AG04450 (cell line): ENCODE measurements at regions not wholly inside any gene's neighbourhood (a gene's known extent, or its start where the extent isn't known, plus 50 kb on each side); places are given as distances from the start of the nearest gene placed in this dataset.

ENCODE experiments used
- CTCF ChIA-PET: fragments of 300-600, 350-600 bp; formaldehyde crosslinking; extraction: SDS; loops from one replicate; lab custom pipeline; 2022; ENCODE audit warnings: antibody characterized with exemption, inconsistent platforms; lab: Charles Lee
- POLR2A ChIA-PET: fragments of 350-600 bp; formaldehyde crosslinking; extraction: SDS; loops from one replicate; lab custom pipeline; 2021; ENCODE audit warnings: antibody characterized with exemption, inconsistent platforms; lab: Yijun Ruan, JAX
- DNase-seq: peaks from one replicate; pipeline ENCODE4 v3.0.0-alpha.2; 2011; ENCODE audit warnings: low read depth, low spot score
- H3K27ac ChIP-seq: one replicate; pipeline ENCODE4 v1.5.1; 2012; ENCODE audit warnings: low read depth, low read length, control low read depth
- H3K27me3 ChIP-seq: one replicate; pipeline ENCODE4 v1.6.0; 2012; ENCODE audit warnings: low read length; ENCODE audit not compliant: control insufficient read depth, insufficient read depth
- H3K4me3 ChIP-seq: 2 replicates; pipeline ENCODE4 v1.5.1; 2011; ENCODE audit warnings: mild to moderate bottlenecking, low read depth, low read length, control low read depth
- H3K9me3 ChIP-seq: 2 replicates; pipeline ENCODE4 v1.5.1; 2012; ENCODE audit warnings: low read length; ENCODE audit not compliant: control insufficient read depth, insufficient read depth
- TF ChIP-seq, protein P1 (sequence below): IDR thresholded peaks from 2 replicates; pipeline ENCODE4 v1.5.1; 2011; ENCODE audit warnings: low read depth, low read length, control low read depth, inconsistent platforms

DNA sequence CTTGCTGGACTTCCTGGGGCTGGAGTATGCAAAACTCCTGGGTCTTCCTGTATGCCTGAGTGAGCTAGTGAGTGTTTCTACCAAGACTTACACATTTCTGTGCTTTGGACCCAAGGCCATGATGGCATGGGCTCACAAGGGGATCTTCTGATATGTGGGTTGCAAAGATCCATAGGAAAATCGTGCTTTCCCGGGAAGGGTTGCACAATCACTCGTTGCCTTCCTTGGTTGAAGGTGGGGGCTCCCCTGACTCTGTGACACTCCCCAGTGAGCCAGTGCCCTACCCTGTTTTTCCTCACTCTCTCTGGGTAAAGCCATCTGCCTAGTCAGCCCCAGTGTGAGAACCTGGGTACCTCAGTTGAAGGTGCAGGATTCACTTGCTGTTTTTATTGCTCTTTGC lies 114.0 kb upstream of the CCDC179 start:
- ChIA-PET POLR2A (no interaction called here), CTCF (no interaction called here)
- DNase-seq, result no peak
- TF ChIP-seq, protein P1, sequence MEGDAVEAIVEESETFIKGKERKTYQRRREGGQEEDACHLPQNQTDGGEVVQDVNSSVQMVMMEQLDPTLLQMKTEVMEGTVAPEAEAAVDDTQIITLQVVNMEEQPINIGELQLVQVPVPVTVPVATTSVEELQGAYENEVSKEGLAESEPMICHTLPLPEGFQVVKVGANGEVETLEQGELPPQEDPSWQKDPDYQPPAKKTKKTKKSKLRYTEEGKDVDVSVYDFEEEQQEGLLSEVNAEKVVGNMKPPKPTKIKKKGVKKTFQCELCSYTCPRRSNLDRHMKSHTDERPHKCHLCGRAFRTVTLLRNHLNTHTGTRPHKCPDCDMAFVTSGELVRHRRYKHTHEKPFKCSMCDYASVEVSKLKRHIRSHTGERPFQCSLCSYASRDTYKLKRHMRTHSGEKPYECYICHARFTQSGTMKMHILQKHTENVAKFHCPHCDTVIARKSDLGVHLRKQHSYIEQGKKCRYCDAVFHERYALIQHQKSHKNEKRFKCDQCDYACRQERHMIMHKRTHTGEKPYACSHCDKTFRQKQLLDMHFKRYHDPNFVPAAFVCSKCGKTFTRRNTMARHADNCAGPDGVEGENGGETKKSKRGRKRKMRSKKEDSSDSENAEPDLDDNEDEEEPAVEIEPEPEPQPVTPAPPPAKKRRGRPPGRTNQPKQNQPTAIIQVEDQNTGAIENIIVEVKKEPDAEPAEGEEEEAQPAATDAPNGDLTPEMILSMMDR, result no peak
- Histone ChIP-seq H3K4me3 (no peak overlapping the region), H3K9me3 (no peaks in the 10 kb centered on the region; the same call in 1 of the 2 replicates), H3K27ac (no peak overlapping the region), H3K27me3 (no peaks in the 10 kb centered on the region)

DNA sequence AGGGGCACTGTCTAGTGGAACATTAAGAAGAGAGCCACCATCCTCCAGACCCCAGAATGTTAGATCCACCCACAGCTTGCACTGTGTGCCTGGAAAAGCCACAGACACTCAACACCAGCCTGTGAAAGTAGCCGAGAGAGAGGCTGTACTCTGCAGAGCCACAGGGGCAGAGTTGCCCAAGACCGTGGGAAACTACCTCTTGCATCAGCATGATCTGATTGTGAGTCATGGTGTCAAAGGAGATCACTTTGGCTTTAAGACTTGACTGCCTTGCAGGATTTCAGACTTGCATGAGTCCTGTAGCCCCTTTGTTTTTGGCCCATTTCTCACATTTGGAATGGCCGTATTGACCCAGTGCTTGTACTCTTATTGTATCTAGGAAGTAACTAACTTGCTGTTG lies 115.9 kb upstream of the CCDC179 start:
- CTCF ChIA-PET, result no interaction called here
- no peak overlapping the region for H3K27ac ChIP-seq
- POLR2A ChIA-PET, result no interaction called here
- H3K4me3 ChIP-seq, result no peak overlapping the region
- no peaks in the 10 kb centered on the region for H3K27me3 ChIP-seq
- DNase-seq, result peak; percentile 64
- H3K9me3 ChIP-seq, result no peaks in the 10 kb centered on the region; the same call in 1 of the 2 replicates
- TF ChIP-seq, protein P1, result no peak

- H3K27me3 ChIP-seq, result no peaks in the 10 kb centered on the region
- H3K9me3 ChIP-seq, result peaks cover 2% of the 10 kb centered on the region; the same call in 1 of the 2 replicates
- H3K27ac ChIP-seq, result no peak overlapping the region
- POLR2A ChIA-PET, result no interaction called here
- TF ChIP-seq, protein P1, result no peak
- H3K4me3 ChIP-seq, result no peak overlapping the region
- CTCF ChIA-PET, result interaction anchor here (0.9 kb wide), 1 partner anchor 10 kb away, joined by 3 read pairs; no protein-coding TSS in a partner anchor
- no peak for DNase-seq
These were observed 122.6 kb upstream of the CCDC179 start for GRCh38 chr11:22982903-22983302.

- DNase-seq, result no peak
- POLR2A ChIA-PET, result no interaction called here
- Histone ChIP-seq H3K27me3 (no peaks in the 10 kb centered on the region), H3K4me3 (no peak overlapping the region), H3K27ac (no peak overlapping the region), H3K9me3 (peaks cover 5% of the 10 kb centered on the region; the same call in 1 of the 2 replicates)
- TF ChIP-seq, protein P1, result no peak
- CTCF ChIA-PET, result no interaction called here
These were observed 123.8 kb upstream of the CCDC179 start for GRCh38 chr11:22984045-22984444.

DNA sequence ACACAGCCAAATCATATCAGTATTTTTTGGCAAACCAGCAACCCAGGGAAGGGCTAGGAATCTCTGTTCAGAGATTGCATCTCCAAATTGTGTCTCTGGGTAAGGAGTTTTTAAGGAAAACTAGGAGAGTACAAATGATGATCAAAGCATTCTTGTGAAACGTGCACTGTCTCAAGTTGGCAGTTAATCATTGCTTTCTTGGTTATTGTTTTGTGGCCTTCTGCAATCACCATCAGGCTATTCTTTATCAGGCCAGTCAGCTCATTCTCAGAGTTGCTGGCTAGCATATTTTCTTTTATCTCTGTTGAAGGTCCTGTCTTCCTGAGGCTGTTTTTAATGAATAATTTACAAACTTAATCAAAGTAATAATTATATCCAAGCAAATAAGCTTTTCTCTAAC lies 129.1 kb upstream of the CCDC179 start:
- H3K27ac ChIP-seq, result no peak overlapping the region
- no peak for DNase-seq
- POLR2A ChIA-PET, result no interaction called here
- H3K4me3 ChIP-seq, result no peak overlapping the region
- H3K9me3 ChIP-seq, result peaks cover 9% of the 10 kb centered on the region; the same call in 1 of the 2 replicates
- CTCF ChIA-PET, result no interaction called here
- TF ChIP-seq, protein P1, result no peak
- H3K27me3 ChIP-seq, result no peaks in the 10 kb centered on the region
